Breast epithelium (tissue), 3 donors: ENCODE measurements at regions not wholly inside any gene's neighbourhood (a gene's known extent, or its start where the extent isn't known, plus 50 kb on each side); places are given as distances from the start of the nearest gene placed in this dataset.

Experiments
- CTCF ChIP-seq, 3 donors: fragments of 450-650 bp; IDR thresholded peaks; one replicate each; pipeline ENCODE4 v1.5.1; 2016 to 2017; ENCODE audit warnings: antibody characterized with exemption in 3 of 3, mild to moderate bottlenecking in 3 of 3, moderate library complexity in 3 of 3
- POLR2A ChIP-seq: fragments of 450-650 bp; IDR thresholded peaks from one replicate; pipeline ENCODE4 v1.6.1; 2016; ENCODE audit warnings: antibody characterized with exemption, mild to moderate bottlenecking, moderate library complexity
- POLR2AphosphoS5 ChIP-seq, 3 donors: sonication (generic); formaldehyde crosslinking; IDR thresholded peaks; one replicate each; pipeline ENCODE4 v1.6.1; 2017; ENCODE audit warnings: antibody characterized with exemption in 3 of 3

GRCh38 chr15:35678774-35679173, 132.8 kb upstream of the DPH6 start:
- no peak for TF ChIP-seq POLR2A
- TF ChIP-seq CTCF (IDR thresholded peaks at IDR 0.05), result no peak
- TF ChIP-seq POLR2AphosphoS5 (IDR thresholded peaks at IDR 0.05), result no peak
